C4-2B (cell line): ENCODE measurements at regions not wholly inside any gene's neighbourhood (a gene's known extent, or its start where the extent isn't known, plus 50 kb on each side); places are given as distances from the start of the nearest gene placed in this dataset.

Experiments used
- CTCF ChIP-seq: fragments of 450-650 bp; conservative IDR thresholded peaks from 2 replicates; pipeline ENCODE4 v1.5.1; 2017; ENCODE audit warnings: mild to moderate bottlenecking
- ZFX ChIP-seq: fragments of 450-650 bp; IDR thresholded peaks from 2 replicates; pipeline ENCODE4 v1.6.1; 2017

GRCh38 chr17:37841232-37841631 lies 83.0 kb upstream of the TBC1D3K start:
- TF ChIP-seq CTCF, result no peak
- no peak for TF ChIP-seq ZFX
